HepG2 (cell line): ENCODE measurements at regions not wholly inside any gene's neighbourhood (a gene's known extent, or its start where the extent isn't known, plus 50 kb on each side); places are given as distances from the start of the nearest gene placed in this dataset.

Experiments
- ATAC-seq: fragments of 200-7000 bp; cut with Tn5 transposase; 3 replicates; pipeline ENCODE4 v1.9.1; 2020; ENCODE audit warnings: mild to moderate bottlenecking, moderate library complexity
- BruUV-seq: library from RNA; stranded (reverse); fragments of 400-500 nt; replicated peaks from 2 replicates; lab custom pipeline; 2021; lab: Mats Ljungman, UMichigan
- CTCF ChIA-PET: fragments of 300-600 bp; formaldehyde crosslinking; extraction: SDS; loops from one replicate; lab custom pipeline; 2021; ENCODE audit warnings: low total read pairs, inconsistent platforms, low intra/inter-chr PET ratio; lab: Yijun Ruan, JAX
- POLR2A ChIA-PET: fragments of 350-600 bp; sonication (Branson Sonifier 250); formaldehyde crosslinking; loops from one replicate; lab custom pipeline; 2020; ENCODE audit warnings: antibody characterized with exemption, inconsistent platforms; lab: Yijun Ruan, JAX
- DNase-seq: peaks from one replicate; pipeline ENCODE4 v3.0.0-alpha.2; 2015; ENCODE audit warnings: low spot score
- FAIRE-seq: peaks from 3 replicates; lab custom pipeline; 2011; peaks lifted over from hg19 to GRCh38; lab: Jason Lieb, UNC
- H2AFZ ChIP-seq: one replicate; pipeline ENCODE4 v1.6.1; 2011; ENCODE audit warnings: low read length, inconsistent platforms
- H3K27ac ChIP-seq: fragments of 300-600 bp; 3 replicates; pipeline ENCODE4 v1.8.0; 2011; ENCODE audit warnings: mixed run types, mild to moderate bottlenecking, mixed read lengths, low read length, inconsistent platforms; ENCODE audit not compliant: insufficient read depth; ENCODE audit errors: extremely low read length
- H3K27me3 ChIP-seq, 2 experiments: fragments of 200-600 bp in 1 of 2; 2 replicates in 1 of 2; 3 replicates in 1 of 2; pipeline versions ENCODE4 v1.6.0 to v1.8.0; 2011; ENCODE audit warnings: low read length in 2 of 2, mild to moderate bottlenecking in 2 of 2, moderate library complexity in 2 of 2, inconsistent platforms in 1 of 2; ENCODE audit not compliant: insufficient read depth in 2 of 2, control insufficient read depth in 1 of 2
- H3K36me3 ChIP-seq, 2 experiments: fragments of 200-600 bp in 1 of 2; replicated peaks in 1 of 2; 2 replicates in 1 of 2; 3 replicates in 1 of 2; pipeline versions ENCODE4 v1.5.1 to v1.8.0; 2011; ENCODE audit warnings: low read length in 2 of 2, inconsistent platforms in 1 of 2; ENCODE audit not compliant: insufficient read depth in 2 of 2, control insufficient read depth in 1 of 2
- H3K4me1 ChIP-seq: 2 replicates; pipeline ENCODE4 v1.5.1; 2012; ENCODE audit warnings: low read length, inconsistent platforms; ENCODE audit not compliant: insufficient read depth
- H3K4me2 ChIP-seq: 2 replicates; pipeline ENCODE4 v1.6.0; 2011; ENCODE audit warnings: low read depth, low read length, inconsistent platforms
- H3K4me3 ChIP-seq, 3 experiments: fragments of 200-600 bp in 1 of 3; sonication (generic), shearing (Covaris generic) in 1 of 3; replicated peaks in 1 of 3; 2 replicates each; pipeline ENCODE4 v1.5.1; 2011 to 2016; ENCODE audit warnings: low read length in 3 of 3, inconsistent platforms in 2 of 3, low read depth in 2 of 3, mild to moderate bottlenecking in 2 of 3, control low read depth in 1 of 3, mixed read lengths in 1 of 3; ENCODE audit not compliant: insufficient read depth in 1 of 3
- H3K79me2 ChIP-seq: one replicate; pipeline ENCODE4 v1.6.1; 2011; ENCODE audit warnings: low read length, inconsistent platforms; ENCODE audit not compliant: insufficient read depth
- H3K9ac ChIP-seq: 2 replicates; pipeline ENCODE4 v1.6.0; 2011; ENCODE audit warnings: mild to moderate bottlenecking, low read depth, low read length, inconsistent platforms; ENCODE audit not compliant: insufficient read depth
- H3K9me3 ChIP-seq: 2 replicates; pipeline ENCODE4 v1.5.1; 2012; ENCODE audit warnings: mild to moderate bottlenecking, low read length
- H4K20me1 ChIP-seq: 2 replicates; pipeline ENCODE4 v1.6.0; 2011; ENCODE audit warnings: inconsistent platforms, mild to moderate bottlenecking, low read length, moderate library complexity; ENCODE audit not compliant: insufficient read depth
- ARHGAP35 ChIP-seq: sonication (generic); formaldehyde crosslinking; IDR thresholded peaks from 2 replicates; pipeline ENCODE4 v1.9.0; 2022; ENCODE audit warnings: mild to moderate bottlenecking, inconsistent platforms, moderate library complexity, missing genetic modification reagents, borderline replicate concordance
- ASH2L ChIP-seq: fragments of 300-600, 200-600 bp; sonication (generic); IDR thresholded peaks from 2 replicates; pipeline ENCODE4 v1.7.0; 2017; ENCODE audit warnings: low read depth, mild to moderate bottlenecking, moderate library complexity, mixed read lengths, low read length; ENCODE audit not compliant: insufficient read length
- BCL6 ChIP-seq: IDR thresholded peaks from 2 replicates; pipeline ENCODE4 v1.6.1; 2016; ENCODE audit warnings: missing genetic modification reagents, missing compliant biosample characterization
- HDAC2 ChIP-seq: sonication (generic); formaldehyde crosslinking; IDR thresholded peaks from 2 replicates; pipeline ENCODE4 v1.4.0; 2020; ENCODE audit warnings: missing genetic modification reagents
- HDAC6 ChIP-seq: fragments of 200-600 bp; sonication (generic); IDR thresholded peaks from 2 replicates; pipeline ENCODE4 v1.7.0; 2017; ENCODE audit warnings: mild to moderate bottlenecking, antibody characterized with exemption, low read length, low read depth
- HNRNPH1 ChIP-seq: fragments of 200-400 bp; formaldehyde crosslinking; optimal IDR thresholded peaks from 2 replicates; pipeline ENCODE3; 2017; ENCODE audit warnings: mild to moderate bottlenecking, low read depth, low read length
- HNRNPK ChIP-seq: fragments of 200-400 bp; formaldehyde crosslinking; IDR thresholded peaks from 2 replicates; pipeline ENCODE4 v1.6.1; 2018; ENCODE audit warnings: low read length, low read depth, moderate library complexity, mild to moderate bottlenecking; ENCODE audit not compliant: poor library complexity, severe bottlenecking
- RNF2 ChIP-seq: fragments of 450-650 bp; conservative IDR thresholded peaks from 2 replicates; pipeline ENCODE4 v1.6.1; 2016; ENCODE audit warnings: low read depth
- TFE3 ChIP-seq: IDR thresholded peaks from 2 replicates; pipeline ENCODE4 v1.6.1; 2016
- TRIM22 ChIP-seq: fragments of 450-650 bp; IDR thresholded peaks from 2 replicates; pipeline ENCODE4 v1.6.1; 2017
- ZFP41 ChIP-seq: sonication (generic); formaldehyde crosslinking; IDR thresholded peaks from 2 replicates; pipeline ENCODE4 v1.4.0; 2020; ENCODE audit warnings: mild to moderate bottlenecking, missing genetic modification reagents, borderline replicate concordance
- ZFP90 ChIP-seq: sonication (generic); formaldehyde crosslinking; IDR thresholded peaks from 2 replicates; pipeline ENCODE4 v1.8.0; 2022; ENCODE audit warnings: missing genetic modification reagents, mild to moderate bottlenecking, inconsistent platforms, borderline replicate concordance
- ZNF136 ChIP-seq: sonication (generic); formaldehyde crosslinking; IDR thresholded peaks from 2 replicates; pipeline ENCODE4 v1.8.1; 2022; ENCODE audit warnings: low read depth, mild to moderate bottlenecking, moderate library complexity, missing genetic modification reagents
- ZNF253 ChIP-seq: sonication (generic); formaldehyde crosslinking; IDR thresholded peaks from 2 replicates; pipeline ENCODE4 v1.8.0; 2022; ENCODE audit warnings: mild to moderate bottlenecking, missing genetic modification reagents, borderline replicate concordance
- ZNF317 ChIP-seq: sonication (generic); formaldehyde crosslinking; IDR thresholded peaks from 2 replicates; pipeline ENCODE4 v1.5.0; 2020; ENCODE audit warnings: mild to moderate bottlenecking, missing genetic modification reagents
- ZNF547 ChIP-seq: sonication (generic); formaldehyde crosslinking; IDR thresholded peaks from 2 replicates; pipeline ENCODE4 v1.5.1; 2020; ENCODE audit warnings: mild to moderate bottlenecking, missing genetic modification reagents
- ZNF576 ChIP-seq: sonication (generic); formaldehyde crosslinking; IDR thresholded peaks from 2 replicates; pipeline ENCODE4 v1.4.0; 2020; ENCODE audit warnings: mild to moderate bottlenecking, missing genetic modification reagents
- ZSCAN31 ChIP-seq: sonication (generic); formaldehyde crosslinking; IDR thresholded peaks from 2 replicates; pipeline ENCODE4 v1.5.0; 2020; ENCODE audit warnings: low read depth, mild to moderate bottlenecking, missing genetic modification reagents
- WGBS: methylation state at CpG from one replicate; pipeline ENCODE4 v1.1.6; 2017; ENCODE audit warnings: low lambda C conversion rate; 5-methylcytosine and 5-hydroxymethylcytosine counted together
- in situ Hi-C: cut with HindIII; loops from 2 replicates; pipeline ENCODE4 v1.10.0; 2017; ENCODE audit warnings: low pct_unique_long_range_greater_than_20kb; ENCODE audit not compliant: extremely low pct_ligation_motif_present
- intact Hi-C: fragments of 100-400 bp; cut with micrococcal nuclease; formaldehyde crosslinking; loops from one replicate; pipeline ENCODE4 v1.10.0; 2022; ENCODE audit not compliant: unreplicated experiment

- TF ChIP-seq ARHGAP35 (CRISPR knock-in tag) (no peak), HDAC2 (no peak), ZNF547 (CRISPR knock-in tag) (no peak), HNRNPH1 (no peak), BCL6 (CRISPR knock-in tag) (no peak), RNF2 (no peak)
- TF ChIP-seq, all 625 proteins: peak for 0
Observed at GRCh38 chr7:10038351-10038750, 935.3 kb upstream of the PHF14 start (continued).

GRCh38 chr7:10040674-10041073, 933.0 kb upstream of the PHF14 start:
- WGBS: under 1% methylated on average over 3 of the region's 3 CpGs
- BruUV-seq: no TSS peak
- no peak for FAIRE-seq

GRCh38 chr7:10070899-10071298, 902.8 kb upstream of the PHF14 start:
- POLR2A ChIA-PET: no interaction called here
- no peaks in the 10 kb centered on the region for H3K4me1 ChIP-seq
- CTCF ChIA-PET: no interaction called here
- no peaks in the 10 kb centered on the region for H3K79me2 ChIP-seq
- no peaks in the 10 kb centered on the region for H3K27me3 ChIP-seq
- DNase-seq: no peak
- in situ Hi-C loops: no loop called here
- peaks cover 40% of the 10 kb centered on the region for H3K9me3 ChIP-seq
- H3K36me3 ChIP-seq: no peaks in the 10 kb centered on the region
- no peak overlapping the region for H3K4me3 ChIP-seq
- H4K20me1 ChIP-seq: no peaks in the 10 kb centered on the region
- no peak for FAIRE-seq
- H3K4me2 ChIP-seq: no peak overlapping the region
- intact Hi-C loops: no loop called here
- no peak overlapping the region for H3K9ac ChIP-seq
- no peak overlapping the region for H2AFZ ChIP-seq
- ATAC-seq: no peak
- no TSS peak for BruUV-seq
- H3K27ac ChIP-seq: no peak overlapping the region
- TF ChIP-seq ZNF317 (no peak), ZSCAN31 (no peak), ZFP90 (CRISPR knock-in tag) (no peak), TFE3 (CRISPR knock-in tag) (no peak), HDAC6 (no peak), ZNF576 (CRISPR knock-in tag) (no peak), ASH2L (no peak), ZNF136 (CRISPR knock-in tag) (no peak), ZNF253 (CRISPR knock-in tag) (no peak), TRIM22 (no peak)

More at GRCh38 chr7:10040674-10041073, 933.0 kb upstream of the PHF14 start:
- no peak for DNase-seq
- intact Hi-C loops: no loop called here
- Histone ChIP-seq H4K20me1 (no peaks in the 10 kb centered on the region), H3K27me3 (no peaks in the 10 kb centered on the region; a peak in 1 of 5 replicates), H3K9ac (no peak overlapping the region), H3K79me2 (no peaks in the 10 kb centered on the region), H3K4me1 (no peaks in the 10 kb centered on the region)
- in situ Hi-C loops: no loop called here
- peak; percentile 79 for TF ChIP-seq HNRNPK
- no peak for TF ChIP-seq ZFP41 (CRISPR knock-in tag)
- TF ChIP-seq, all 625 proteins: peak for 1
- peaks cover 47% of the 10 kb centered on the region for H3K9me3 ChIP-seq
- H3K4me3 ChIP-seq: no peak overlapping the region
- no peak overlapping the region for H2AFZ ChIP-seq
- ATAC-seq: no peak
- no peak overlapping the region for H3K27ac ChIP-seq
- no peak overlapping the region for H3K4me2 ChIP-seq
- POLR2A ChIA-PET: no interaction called here
- CTCF ChIA-PET: no interaction called here
- H3K36me3 ChIP-seq: no peaks in the 10 kb centered on the region
